HCT116 (cell line): ENCODE measurements at regions not wholly inside any gene's neighbourhood (a gene's known extent, or its start where the extent isn't known, plus 50 kb on each side); places are given as distances from the start of the nearest gene placed in this dataset.

ENCODE experiments used
- ATAC-seq: fragments of 200-7000 bp; cut with Tn5 transposase; 2 replicates; pipeline ENCODE4 v1.9.1; 2020; ENCODE audit warnings: mild to moderate bottlenecking, moderate library complexity
- BruUV-seq: library from RNA; stranded (reverse); fragments of 400-500 nt; replicated peaks from 2 replicates; lab custom pipeline; 2021; lab: Mats Ljungman, UMichigan
- CTCF ChIA-PET: fragments of 300-600 bp; sonication (Branson Sonifier 250); formaldehyde crosslinking; loops from one replicate; lab custom pipeline; 2021; ENCODE audit warnings: antibody characterized with exemption; lab: Charles Lee
- POLR2A ChIA-PET: fragments of 300-600, 350-600 bp; sonication (Branson Sonifier 250); formaldehyde crosslinking; loops from one replicate; lab custom pipeline; 2021; ENCODE audit warnings: antibody characterized with exemption; lab: Charles Lee
- RAD21 ChIA-PET, 2 experiments: fragments of 300-600 bp; sonication (Branson Sonifier 250); formaldehyde crosslinking; loops; one replicate each; lab custom pipeline; 2023; ENCODE audit warnings: low total read pairs in 2 of 2; ENCODE audit not compliant: uncharacterized antibody in 2 of 2, unreplicated experiment in 2 of 2, low non-redundant PET in 1 of 2; lab: Charles Lee
- DNase-seq: peaks from one replicate; pipeline ENCODE4 v3.0.0-alpha.2; 2010; ENCODE audit warnings: low read depth, low spot score
- H2AFZ ChIP-seq: fragments of 200-600 bp; shearing (Covaris generic), sonication (generic); 2 replicates; pipeline ENCODE4 v1.6.1; 2017; ENCODE audit warnings: low read depth, mixed run types, mixed read lengths, antibody characterized with exemption, low read length; ENCODE audit not compliant: poor library complexity, severe bottlenecking
- H3K27ac ChIP-seq: 2 replicates; pipeline ENCODE4 v1.5.1; 2012; ENCODE audit warnings: low read depth, low read length
- H3K27me3 ChIP-seq: fragments of 200-600 bp; sonication (generic); 2 replicates; pipeline ENCODE4 v1.6.1; 2016; ENCODE audit warnings: mixed run types, low read length, mixed read lengths; ENCODE audit not compliant: insufficient read depth
- H3K36me3 ChIP-seq, 2 experiments: fragments of 200-500 bp in 1 of 2; fragments of 200-600 bp in 1 of 2; sonication (Bioruptor generic) in 1 of 2; sonication (generic) in 1 of 2; 2 replicates each; pipeline versions ENCODE4 v1.5.1 to v1.6.1; 2014 to 2016; ENCODE audit warnings: low read length in 2 of 2, inconsistent platforms in 1 of 2, mixed read lengths in 1 of 2, mixed run types in 1 of 2; ENCODE audit not compliant: insufficient read depth in 2 of 2, control insufficient read depth in 1 of 2
- H3K4me1 ChIP-seq, 2 experiments: fragments of 200-600 bp in 1 of 2; sonication (generic) in 1 of 2; 2 replicates each; pipeline versions ENCODE4 v1.5.1 to v1.6.1; 2012 to 2017; ENCODE audit warnings: low read length in 2 of 2, inconsistent platforms in 1 of 2, mild to moderate bottlenecking in 1 of 2, mixed read lengths in 1 of 2, mixed run types in 1 of 2, moderate library complexity in 1 of 2; ENCODE audit not compliant: insufficient read depth in 2 of 2, control insufficient read depth in 1 of 2
- H3K4me2 ChIP-seq: fragments of 200-600 bp; sonication (generic); 2 replicates; pipeline ENCODE4 v1.6.1; 2017; ENCODE audit warnings: mixed run types, low read length, mixed read lengths
- H3K4me3 ChIP-seq, 2 experiments: fragments of 200-600 bp in 1 of 2; sonication (generic) in 1 of 2; replicated peaks in 1 of 2; 2 replicates each; pipeline ENCODE4 v1.5.1; 2011 to 2016; ENCODE audit warnings: low read length in 2 of 2, control low read depth in 1 of 2, low read depth in 1 of 2, mild to moderate bottlenecking in 1 of 2, mixed read lengths in 1 of 2, mixed run types in 1 of 2
- H3K79me2 ChIP-seq: fragments of 200-600 bp; sonication (generic); 2 replicates; pipeline ENCODE4 v1.6.1; 2017; ENCODE audit warnings: mild to moderate bottlenecking, mixed run types, low read length, moderate library complexity, mixed read lengths; ENCODE audit not compliant: insufficient read depth
- H3K9ac ChIP-seq: fragments of 200-600 bp; sonication (generic); 2 replicates; pipeline ENCODE4 v1.6.1; 2016; ENCODE audit warnings: low read length, mixed read lengths
- H3K9me2 ChIP-seq: fragments of 200-600 bp; sonication (generic), shearing (Covaris generic); 2 replicates; pipeline ENCODE4 v1.6.1; 2017; ENCODE audit warnings: mixed run types, mild to moderate bottlenecking, moderate library complexity; ENCODE audit not compliant: insufficient read depth
- H3K9me3 ChIP-seq, 2 experiments: fragments of 200-500 bp in 1 of 2; fragments of 200-600 bp in 1 of 2; sonication (Bioruptor generic) in 1 of 2; sonication (generic) in 1 of 2; 2 replicates each; pipeline ENCODE4 v1.6.1; 2014 to 2017; ENCODE audit warnings: low read length in 2 of 2, mixed read lengths in 2 of 2, inconsistent platforms in 1 of 2, low read depth in 1 of 2, mild to moderate bottlenecking in 1 of 2, mixed run types in 1 of 2, moderate library complexity in 1 of 2; ENCODE audit not compliant: control insufficient read depth in 1 of 2, insufficient read depth in 1 of 2
- H4K20me1 ChIP-seq: fragments of 200-600 bp; sonication (generic), shearing (Covaris generic); 2 replicates; pipeline ENCODE4 v1.6.1; 2017; ENCODE audit warnings: mixed run types, mild to moderate bottlenecking, moderate library complexity; ENCODE audit not compliant: insufficient read depth
- CBX3 ChIP-seq: IDR thresholded peaks from 2 replicates; pipeline ENCODE4 v1.6.1; 2012; ENCODE audit warnings: low read depth
- CEBPB ChIP-seq: IDR thresholded peaks from 2 replicates; pipeline ENCODE4 v1.6.1; 2012; ENCODE audit warnings: low read depth
- EZH2 ChIP-seq: fragments of 200-600 bp; sonication (generic); IDR thresholded peaks from 2 replicates; pipeline ENCODE4 v1.6.1; 2017; ENCODE audit warnings: antibody characterized with exemption, mixed run types
- EZH2phosphoT487 ChIP-seq: fragments of 200-600 bp; IDR thresholded peaks from 2 replicates; pipeline ENCODE4 v1.6.1; 2018; ENCODE audit warnings: antibody characterized with exemption, borderline replicate concordance
- SIN3A ChIP-seq: IDR thresholded peaks from 2 replicates; pipeline ENCODE4 v1.6.1; 2012; ENCODE audit warnings: low read depth
- SP1 ChIP-seq: IDR thresholded peaks from 2 replicates; pipeline ENCODE4 v1.6.1; 2012; ENCODE audit warnings: low read depth
- TCF7L2 ChIP-seq: IDR thresholded peaks from 2 replicates; pipeline ENCODE4 v1.7.0; 2011; ENCODE audit warnings: borderline replicate concordance, inconsistent platforms; ENCODE audit not compliant: insufficient read depth, insufficient read length; ENCODE audit errors: extremely low read depth
- ZFX ChIP-seq: fragments of 450-650 bp; IDR thresholded peaks from 2 replicates; pipeline ENCODE4 v1.6.1; 2017
- ZNF274 ChIP-seq: fragments of 200-500 bp; sonication (Bioruptor generic); IDR thresholded peaks from 2 replicates; pipeline ENCODE4 v1.6.1; 2014; ENCODE audit warnings: mild to moderate bottlenecking, low read depth, low read length, inconsistent platforms
- intact Hi-C: fragments of 100-400 bp; cut with micrococcal nuclease; formaldehyde crosslinking; loops from 2 replicates; pipeline ENCODE4 v1.10.0; 2022
- TF ChIP-seq, protein P1 (sequence below): IDR thresholded peaks from 2 replicates; pipeline ENCODE4 v1.6.1; 2012; ENCODE audit warnings: low read depth

DNA sequence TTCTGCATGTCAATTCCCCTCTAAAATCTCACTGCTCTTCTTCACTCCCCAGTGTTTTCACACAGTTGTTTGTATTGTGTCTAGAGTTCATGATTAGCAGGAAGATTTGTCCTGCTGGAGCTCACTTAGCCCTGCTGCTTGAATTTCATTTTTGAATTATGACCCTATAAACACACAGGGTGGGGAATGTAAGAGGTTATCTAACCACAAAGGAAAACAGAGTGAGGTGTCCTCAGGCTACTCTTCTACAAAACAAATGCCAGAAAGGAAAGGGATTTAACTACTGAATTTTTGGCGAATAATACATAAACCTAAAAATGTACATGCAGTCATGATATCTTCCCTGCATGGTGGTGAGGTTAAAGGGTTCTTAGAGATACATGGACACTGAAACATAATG, 215.1 kb upstream of the CNTN4 start:
- H3K9ac ChIP-seq = no peak overlapping the region
- no peaks in the 10 kb centered on the region for H3K9me2 ChIP-seq
- no peaks in the 10 kb centered on the region for H3K36me3 ChIP-seq
- ATAC-seq (no peak), DNase-seq (no peak)
- H3K79me2 ChIP-seq = no peaks in the 10 kb centered on the region
- H3K27ac ChIP-seq = no peak overlapping the region
- peaks cover 11 to 25% of the 10 kb centered on the region in 2 experiments; a peak in 3 of 4 replicates for H3K9me3 ChIP-seq
- no TSS peak for BruUV-seq
- no peak overlapping the region for H2AFZ ChIP-seq
- no peaks in the 10 kb centered on the region for H3K27me3 ChIP-seq
- no peaks in the 10 kb centered on the region for H4K20me1 ChIP-seq
- RAD21 ChIA-PET = no interaction called here
- no peak overlapping the region for H3K4me2 ChIP-seq
- H3K4me3 ChIP-seq = no peak overlapping the region
- TF ChIP-seq SP1 (no peak), ZNF274 (no peak)
- no peaks in the 10 kb centered on the region for H3K4me1 ChIP-seq
- intact Hi-C loops = no loop called here
- POLR2A ChIA-PET = no interaction called here
- CTCF ChIA-PET = no interaction called here

- CTCF ChIA-PET = no interaction called here
- no peak for ATAC-seq
- H3K4me3 ChIP-seq = no peak overlapping the region
- BruUV-seq = no TSS peak
- TF ChIP-seq SIN3A (no peak), TCF7L2 (no peak), CEBPB (no peak), ZNF274 (no peak), ZFX (no peak), EZH2 (no peak), CBX3 (no peak), EZH2phosphoT487 (no peak)
- TF ChIP-seq, protein P1, sequence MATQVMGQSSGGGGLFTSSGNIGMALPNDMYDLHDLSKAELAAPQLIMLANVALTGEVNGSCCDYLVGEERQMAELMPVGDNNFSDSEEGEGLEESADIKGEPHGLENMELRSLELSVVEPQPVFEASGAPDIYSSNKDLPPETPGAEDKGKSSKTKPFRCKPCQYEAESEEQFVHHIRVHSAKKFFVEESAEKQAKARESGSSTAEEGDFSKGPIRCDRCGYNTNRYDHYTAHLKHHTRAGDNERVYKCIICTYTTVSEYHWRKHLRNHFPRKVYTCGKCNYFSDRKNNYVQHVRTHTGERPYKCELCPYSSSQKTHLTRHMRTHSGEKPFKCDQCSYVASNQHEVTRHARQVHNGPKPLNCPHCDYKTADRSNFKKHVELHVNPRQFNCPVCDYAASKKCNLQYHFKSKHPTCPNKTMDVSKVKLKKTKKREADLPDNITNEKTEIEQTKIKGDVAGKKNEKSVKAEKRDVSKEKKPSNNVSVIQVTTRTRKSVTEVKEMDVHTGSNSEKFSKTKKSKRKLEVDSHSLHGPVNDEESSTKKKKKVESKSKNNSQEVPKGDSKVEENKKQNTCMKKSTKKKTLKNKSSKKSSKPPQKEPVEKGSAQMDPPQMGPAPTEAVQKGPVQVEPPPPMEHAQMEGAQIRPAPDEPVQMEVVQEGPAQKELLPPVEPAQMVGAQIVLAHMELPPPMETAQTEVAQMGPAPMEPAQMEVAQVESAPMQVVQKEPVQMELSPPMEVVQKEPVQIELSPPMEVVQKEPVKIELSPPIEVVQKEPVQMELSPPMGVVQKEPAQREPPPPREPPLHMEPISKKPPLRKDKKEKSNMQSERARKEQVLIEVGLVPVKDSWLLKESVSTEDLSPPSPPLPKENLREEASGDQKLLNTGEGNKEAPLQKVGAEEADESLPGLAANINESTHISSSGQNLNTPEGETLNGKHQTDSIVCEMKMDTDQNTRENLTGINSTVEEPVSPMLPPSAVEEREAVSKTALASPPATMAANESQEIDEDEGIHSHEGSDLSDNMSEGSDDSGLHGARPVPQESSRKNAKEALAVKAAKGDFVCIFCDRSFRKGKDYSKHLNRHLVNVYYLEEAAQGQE = no peak
- TF ChIP-seq, all 23 proteins: peak for 0
- Histone ChIP-seq H3K36me3 (no peaks in the 10 kb centered on the region), H3K4me2 (no peak overlapping the region), H3K4me1 (no peaks in the 10 kb centered on the region), H3K79me2 (no peaks in the 10 kb centered on the region), H3K9me3 (peaks cover 6 to 19% of the 10 kb centered on the region in 2 experiments; a peak in 2 of 4 replicates), H2AFZ (no peak overlapping the region), H4K20me1 (no peaks in the 10 kb centered on the region), H3K27ac (no peak overlapping the region), H3K27me3 (no peaks in the 10 kb centered on the region), H3K9ac (no peak overlapping the region), H3K9me2 (no peaks in the 10 kb centered on the region)
- POLR2A ChIA-PET = no interaction called here
- RAD21 ChIA-PET = no interaction called here
- intact Hi-C loops = no loop called here
- DNase-seq = no peak
Observed at GRCh38 chr3:1892459-1892858, 206.2 kb upstream of the CNTN4 start.
